Stimulated activated CD8-positive, alpha-beta memory T cell treated with anti-CD3 and anti-CD28 coated beads, Interleukin-4, amount 100 ng/mL, for 4 hours (primary cell): ENCODE measurements at regions not wholly inside any gene's neighbourhood (a gene's known extent, or its start where the extent isn't known, plus 50 kb on each side); places are given as distances from the start of the nearest gene placed in this dataset.
"Not testable (repeated sequence)": the region's sequence is repeated elsewhere in the genome, so short reads cannot be mapped to it uniquely, and the experiment has no call there.

Experiments
- DNase-seq, 2 donors: peaks; one replicate each; pipeline ENCODE4 v3.0.0-alpha.2; 2020; ENCODE audit warnings: low read depth in 2 of 2, low spot score in 1 of 2

DNA sequence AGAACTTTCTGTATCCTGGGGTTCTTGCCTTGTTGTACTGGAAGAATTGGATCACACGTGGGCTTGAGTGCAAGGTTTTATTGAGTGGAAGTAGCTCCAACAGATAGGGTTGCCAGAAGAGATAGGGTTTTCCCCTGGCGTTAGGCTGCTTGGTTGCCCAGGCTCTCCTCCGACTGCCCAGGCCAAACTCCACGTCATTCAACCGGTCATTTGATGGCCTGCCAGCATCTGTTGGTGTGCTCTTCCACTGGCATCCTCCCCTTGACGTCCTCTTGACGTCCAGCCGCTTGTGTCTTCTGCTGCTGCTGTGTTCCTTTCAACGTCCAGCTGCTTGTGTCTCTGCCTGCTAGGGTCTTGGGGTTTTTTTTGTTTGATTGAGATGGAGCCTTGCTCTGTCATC, 111.2 kb upstream of the XIST start:
- DNase-seq = no peak

DNA sequence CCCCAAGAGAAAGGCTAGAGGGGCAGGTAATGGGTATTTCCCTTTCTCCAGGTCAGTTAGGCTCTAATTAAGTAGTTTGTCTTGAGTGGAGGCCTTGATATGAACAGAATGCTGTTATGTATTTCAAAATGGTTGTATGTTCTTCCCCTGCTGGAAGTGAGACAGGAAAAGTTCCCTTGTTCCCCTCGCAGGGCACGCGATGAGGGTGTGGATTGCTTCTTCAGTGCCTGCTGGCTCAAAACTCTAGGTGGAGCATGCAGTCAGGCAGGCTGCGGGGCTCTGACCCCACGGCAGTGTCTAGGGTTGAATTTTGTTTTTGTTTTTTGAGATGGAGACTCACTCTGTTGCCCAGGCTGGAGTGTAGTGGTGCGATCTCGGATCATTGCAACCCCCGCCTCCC, 110.4 kb upstream of the XIST start:
- no peak for DNase-seq

DNA sequence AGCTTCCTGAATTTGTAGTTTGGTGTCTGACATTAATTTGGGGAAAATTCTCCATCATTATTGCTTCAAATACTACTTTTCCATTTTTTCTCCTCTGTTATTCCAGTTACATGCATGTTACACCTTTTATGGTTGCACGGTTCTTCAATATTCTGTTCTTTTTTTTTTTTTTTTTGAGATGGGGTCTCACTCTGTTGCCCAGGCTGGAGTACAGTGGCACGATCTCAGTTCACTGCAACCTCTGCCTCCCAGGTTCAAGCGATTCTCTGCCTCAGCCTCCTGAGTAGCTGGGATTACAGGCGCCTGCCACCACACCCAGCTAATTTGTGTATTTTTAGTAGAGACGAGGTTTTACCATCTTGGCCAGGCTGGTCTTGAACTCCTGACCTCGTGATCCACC, 109.4 kb upstream of the XIST start:
- DNase-seq = not testable (repeated sequence)

- no peak for DNase-seq
Observed at GRCh38 chrX:73944563-73944908, 92.0 kb upstream of the XIST start.

DNA sequence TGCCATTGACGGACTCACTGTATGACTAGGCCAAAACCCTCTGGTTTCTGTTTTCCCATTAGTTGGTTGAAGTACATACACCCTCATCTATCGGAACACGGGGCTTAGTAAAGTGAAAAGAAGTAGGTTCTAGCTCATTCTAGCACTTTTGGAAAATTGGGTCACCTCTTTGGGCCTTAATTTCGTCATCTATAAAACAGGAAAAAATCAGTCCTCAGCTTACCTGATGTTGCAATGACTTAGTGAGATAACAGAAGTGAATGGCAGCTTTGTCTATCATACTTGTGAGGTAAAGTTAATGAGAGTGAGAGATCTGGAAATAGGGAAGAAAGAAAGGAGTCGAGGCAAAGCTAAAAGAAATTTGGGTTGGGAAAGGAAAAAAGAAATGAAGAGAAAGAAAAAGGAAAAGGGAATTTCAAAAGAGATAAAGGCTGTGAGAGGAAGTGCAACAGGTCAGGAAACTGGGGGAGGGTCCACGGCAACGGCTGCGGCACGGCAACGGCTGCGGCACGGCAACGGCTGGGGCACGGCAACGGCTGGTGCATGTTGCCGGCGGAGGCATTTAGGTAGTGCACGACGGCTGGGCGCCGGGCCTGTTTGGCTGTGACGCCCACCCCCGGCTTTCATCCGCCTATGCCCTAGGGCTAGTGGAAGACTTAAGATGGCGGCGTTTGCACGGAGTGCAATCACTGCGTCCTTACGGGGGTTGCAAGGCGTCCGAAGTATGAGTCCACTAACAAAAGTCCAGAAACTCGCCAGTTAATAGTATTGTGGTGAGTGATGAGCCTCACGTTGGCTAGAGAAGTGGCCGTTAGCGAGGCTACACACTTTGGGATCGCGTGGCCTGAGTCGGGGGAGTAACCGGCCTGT, 91.4 kb upstream of the XIST start:
- DNase-seq = peak; percentile 57 to 81

DNA sequence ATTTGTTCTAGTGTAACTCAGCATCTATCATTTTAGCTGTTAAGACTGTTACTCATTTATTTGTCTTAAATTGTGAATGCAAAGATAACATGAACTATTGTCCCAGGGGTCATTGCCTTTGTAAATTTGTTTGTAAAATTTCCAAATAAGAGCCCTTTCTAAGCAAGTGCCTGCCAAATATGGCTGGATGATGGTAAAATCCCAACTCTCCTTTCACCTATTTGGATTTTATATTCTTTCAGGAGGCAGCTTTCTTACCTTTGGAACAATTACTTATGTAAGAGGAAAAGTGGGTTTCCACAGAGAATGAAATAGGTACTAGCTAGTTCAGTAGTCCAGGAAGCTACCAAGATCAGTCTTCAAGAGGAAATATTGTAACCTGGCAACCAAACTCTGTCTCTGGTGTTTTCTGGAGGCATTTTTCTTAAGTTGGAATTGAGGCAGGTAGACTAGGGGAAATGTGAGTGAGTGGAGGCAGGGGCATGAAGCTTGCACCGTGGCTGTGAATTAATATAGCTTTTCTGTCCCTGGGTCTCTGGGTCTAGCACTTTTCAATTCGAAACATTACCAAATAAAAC, 88.5 kb upstream of the XIST start:
- no peak for DNase-seq

DNA sequence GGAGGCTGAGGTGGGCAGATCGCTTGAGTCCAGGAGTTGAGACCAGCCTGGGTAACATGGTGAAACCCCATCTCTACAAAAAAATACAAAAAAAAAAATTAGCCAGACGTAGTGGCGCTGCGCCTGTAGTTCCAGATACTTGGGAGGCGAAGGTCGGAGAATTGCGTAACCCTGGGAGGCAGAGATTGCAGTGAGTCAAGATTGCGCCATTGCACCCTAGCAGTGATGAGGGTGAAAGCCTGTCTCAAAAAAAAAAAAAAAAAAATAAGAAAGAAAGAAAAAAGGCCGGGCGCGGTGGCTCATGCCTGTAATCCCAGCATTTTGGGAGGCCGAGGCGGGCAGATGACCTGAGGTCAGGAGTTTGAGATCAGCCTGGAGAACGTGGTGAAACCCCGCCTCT, 85.3 kb upstream of the XIST start:
- not testable (repeated sequence) for DNase-seq

DNA sequence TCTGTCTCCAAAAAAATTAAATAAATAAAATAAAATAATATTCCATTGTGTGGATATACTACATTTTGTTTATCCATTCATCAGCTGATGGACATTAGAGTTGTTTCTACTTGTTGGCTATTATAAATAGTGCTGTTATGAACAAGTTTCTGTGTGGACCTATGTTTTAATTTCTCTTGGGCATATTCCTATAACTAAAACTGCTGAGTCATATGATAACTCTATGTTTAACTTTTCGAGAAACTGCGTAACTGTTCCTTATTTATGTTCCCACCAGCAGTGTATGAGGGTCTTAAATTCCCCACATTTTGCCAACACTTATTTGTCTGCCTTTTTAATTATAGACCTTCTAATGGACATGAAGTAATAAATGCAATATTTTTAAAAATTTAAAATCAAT, 80.0 kb upstream of the XIST start:
- DNase-seq = no peak

DNA sequence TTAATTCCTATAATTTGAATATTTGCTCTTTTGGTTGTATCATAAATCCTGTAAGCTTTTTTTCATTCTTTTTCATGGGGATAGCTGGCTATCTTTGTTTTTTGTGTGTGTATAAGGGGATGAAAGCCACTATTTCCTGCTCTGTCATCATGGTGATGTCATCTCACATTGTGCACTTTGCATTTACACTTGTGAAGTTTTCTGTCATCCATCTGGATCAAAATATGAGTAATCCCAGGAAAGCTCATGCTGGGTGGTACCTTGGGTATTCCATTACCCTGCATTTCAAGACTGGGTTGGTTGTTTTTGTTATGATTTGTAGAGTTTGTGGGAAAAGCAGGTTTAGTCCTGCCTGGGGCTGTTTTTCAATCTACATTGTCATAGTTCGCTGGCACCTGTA, 77.8 kb upstream of the XIST start:
- no peak for DNase-seq

DNA sequence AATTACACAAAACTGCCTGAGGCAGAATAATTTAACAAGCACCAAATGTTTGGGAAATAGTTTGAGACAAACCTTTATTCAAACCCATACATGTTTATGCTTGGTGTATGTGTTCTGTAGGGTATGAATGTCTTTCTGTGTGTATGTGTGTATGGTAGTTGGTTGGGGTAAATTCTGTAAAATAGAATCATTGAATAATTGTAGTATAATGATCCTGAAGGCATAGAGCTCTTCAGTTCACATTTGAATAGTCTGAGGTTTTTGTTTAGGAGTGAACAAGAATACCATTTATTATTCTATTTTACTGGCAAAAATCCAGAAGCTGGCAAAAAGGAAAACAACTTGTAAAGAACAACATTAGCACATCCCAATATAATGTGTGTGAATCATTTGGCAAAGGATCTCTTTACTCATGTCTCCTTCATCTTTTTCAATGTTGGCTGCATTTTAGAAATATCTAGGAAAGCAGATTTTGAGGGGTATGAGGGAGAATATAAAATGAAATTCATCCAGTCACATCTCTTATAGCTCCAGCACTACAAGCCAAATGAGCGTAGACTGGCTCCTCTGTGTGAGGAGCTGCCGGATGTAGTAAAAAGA, 70.4 kb upstream of the XIST start:
- DNase-seq = no peak

DNA sequence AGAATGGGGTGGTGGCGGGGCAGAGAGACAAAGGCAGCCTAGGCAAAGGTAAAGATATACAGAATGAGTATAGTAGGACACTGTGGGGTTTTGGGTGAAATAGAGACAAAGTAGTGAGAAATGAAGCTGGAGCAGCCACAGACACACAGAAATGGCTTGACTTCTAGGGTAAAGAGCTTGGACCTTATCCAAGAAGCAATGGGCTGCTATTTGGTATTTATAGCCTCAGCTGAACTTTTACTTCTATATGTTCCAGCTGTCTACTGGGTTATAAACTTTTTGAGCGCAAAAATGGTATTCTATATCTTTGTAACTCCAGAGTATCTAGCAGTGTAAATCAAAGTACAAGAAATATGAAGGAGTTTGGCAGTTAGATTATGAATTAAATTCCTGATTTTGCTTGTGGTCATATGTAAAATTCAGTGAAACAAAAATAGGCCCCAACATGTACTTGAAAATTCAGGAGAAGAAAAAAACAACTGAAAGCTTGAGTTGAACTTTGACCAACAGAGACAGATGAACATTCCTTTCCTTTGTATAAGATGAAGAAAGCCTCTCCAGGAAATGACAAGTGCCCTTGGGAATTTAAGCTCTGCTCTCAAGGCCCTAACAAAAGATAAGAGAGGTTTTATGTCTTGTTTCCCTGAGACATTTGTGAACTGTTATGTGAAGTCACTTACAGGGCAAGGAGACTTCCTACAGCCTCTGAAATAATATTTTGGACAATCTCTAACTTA, 64.6 kb upstream of the XIST start:
- DNase-seq = no peak

- DNase-seq = no peak
Observed at GRCh38 chrX:73916489-73916888, 64.0 kb upstream of the XIST start.

DNA sequence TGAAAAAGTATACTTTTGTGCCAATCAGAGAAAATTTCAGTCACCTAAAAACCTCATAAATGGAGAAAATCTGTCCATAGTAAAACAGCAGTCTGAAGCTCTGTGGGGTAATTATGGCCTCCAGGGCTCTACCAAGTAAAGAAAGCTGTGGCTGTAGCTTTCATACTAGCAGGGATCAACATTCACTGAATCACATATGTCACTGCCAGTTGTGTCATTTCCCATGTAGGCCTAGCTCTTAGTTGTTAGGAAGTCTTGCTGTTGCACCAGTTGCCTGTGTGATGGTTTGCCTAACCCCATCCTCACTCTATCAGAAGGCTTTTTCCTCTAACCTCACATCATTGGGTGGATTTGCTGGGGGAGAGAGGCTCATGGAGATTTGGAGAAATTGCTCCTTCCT, 62.3 kb upstream of the XIST start:
- not testable (repeated sequence) for DNase-seq

- no peak for DNase-seq
Observed at GRCh38 chrX:73913580-73913979, 61.1 kb upstream of the XIST start.

- not testable (repeated sequence) for DNase-seq
Observed at GRCh38 chrX:73911946-73912345, 59.4 kb upstream of the XIST start.

DNA sequence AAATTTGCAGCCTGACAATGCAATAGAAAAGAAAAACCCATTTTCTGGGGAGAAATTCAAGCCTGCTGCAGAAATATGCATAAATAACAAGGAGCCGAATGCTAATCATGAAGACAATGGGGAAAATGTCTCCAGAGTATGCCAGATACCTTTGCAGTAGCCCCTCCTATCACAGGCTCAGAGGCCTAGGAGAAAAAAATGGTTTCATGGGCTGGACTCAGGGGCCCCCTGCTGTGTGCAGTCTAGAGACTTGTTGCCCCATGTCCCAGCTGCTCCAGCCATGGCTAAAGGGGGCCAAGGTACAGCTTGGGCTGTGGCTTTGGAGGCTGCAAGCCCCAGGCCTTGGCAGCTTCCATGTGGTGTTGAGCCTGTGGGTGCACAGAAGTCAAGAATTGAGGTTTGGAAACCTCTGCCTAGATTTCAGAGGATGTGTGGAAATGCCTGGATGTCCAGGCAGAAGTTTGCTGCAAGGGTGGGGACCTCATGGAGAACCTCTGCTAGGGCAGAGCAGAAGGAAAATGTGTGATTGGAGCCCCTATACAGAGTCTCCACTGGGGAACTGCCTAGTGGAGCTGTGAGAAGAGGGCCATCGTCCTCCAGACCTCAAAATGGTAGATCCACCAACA, 53.3 kb upstream of the XIST start:
- DNase-seq = not testable (repeated sequence)

- DNase-seq = no peak
Observed at GRCh38 chrX:73903941-73904340, 51.4 kb upstream of the XIST start.
